Activated naive CD4-positive, alpha-beta T cell treated with anti-CD3 and anti-CD28 coated beads, Interleukin-2, amount 10 ng/mL, durations not matched to agents 7 days and 5 days (primary cell): ENCODE measurements at regions not wholly inside any gene's neighbourhood (a gene's known extent, or its start where the extent isn't known, plus 50 kb on each side); places are given as distances from the start of the nearest gene placed in this dataset.

Source experiments
- CTCF ChIA-PET: fragments of 350-600 bp; sonication (Branson Sonifier 250); formaldehyde crosslinking; loops from one replicate; lab custom pipeline; 2021; ENCODE audit warnings: antibody characterized with exemption; lab: Charles Lee
- DNase-seq: peaks from one replicate; pipeline ENCODE4 v3.0.0-alpha.2; 2020
- H3K27ac Mint-ChIP-seq: one replicate; pipeline ENCODE4 v1.8.0; 2021; ENCODE audit warnings: mild to moderate bottlenecking, moderate library complexity, mixed read lengths
- H3K27me3 Mint-ChIP-seq: one replicate; pipeline ENCODE4 v1.8.0; 2021; ENCODE audit warnings: mild to moderate bottlenecking, mixed read lengths
- H3K36me3 Mint-ChIP-seq: one replicate; pipeline ENCODE4 v1.8.0; 2021; ENCODE audit warnings: mixed read lengths
- H3K4me1 Mint-ChIP-seq: one replicate; pipeline ENCODE4 v1.8.0; 2021; ENCODE audit warnings: mixed read lengths
- H3K4me3 Mint-ChIP-seq: one replicate; pipeline ENCODE4 v1.8.0; 2021; ENCODE audit warnings: mild to moderate bottlenecking, moderate library complexity, mixed read lengths
- H3K9me3 Mint-ChIP-seq: one replicate; pipeline ENCODE4 v1.8.0; 2021; ENCODE audit warnings: mixed read lengths

DNA sequence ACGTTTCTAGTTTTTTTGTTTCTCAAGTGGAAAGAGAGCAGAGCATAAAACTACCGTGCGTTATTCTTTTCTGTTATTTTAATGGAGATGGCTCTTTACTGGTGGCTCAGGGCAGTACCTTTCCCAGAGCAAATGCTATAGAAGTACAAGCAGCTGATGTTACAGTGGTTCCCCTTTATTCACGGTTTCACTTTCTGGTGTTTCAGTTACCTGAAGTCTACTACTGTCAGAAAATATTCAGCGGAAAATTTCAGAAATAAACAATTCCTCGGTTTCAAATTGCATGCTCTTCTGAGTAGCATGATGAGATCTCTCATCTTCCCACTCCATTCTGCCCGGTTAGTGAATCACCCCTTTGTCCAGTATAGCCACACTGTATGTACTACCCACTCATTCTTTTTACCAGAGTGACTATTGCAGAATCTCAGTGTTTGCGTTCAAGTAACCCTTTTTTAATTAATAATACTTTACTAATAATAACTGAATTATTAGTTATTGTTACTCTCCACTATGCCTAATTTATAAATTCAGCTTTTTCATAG lies 597.5 kb upstream of the ROBO2 start:
- DNase-seq = no peak
- Mint-ChIP-seq H3K4me3 (no peak overlapping the region), H3K27ac (no peak overlapping the region), H3K4me1 (no peaks in the 10 kb centered on the region), H3K9me3 (peaks cover 15% of the 10 kb centered on the region), H3K36me3 (no peaks in the 10 kb centered on the region), H3K27me3 (no peaks in the 10 kb centered on the region)
- CTCF ChIA-PET = no interaction called here

DNA sequence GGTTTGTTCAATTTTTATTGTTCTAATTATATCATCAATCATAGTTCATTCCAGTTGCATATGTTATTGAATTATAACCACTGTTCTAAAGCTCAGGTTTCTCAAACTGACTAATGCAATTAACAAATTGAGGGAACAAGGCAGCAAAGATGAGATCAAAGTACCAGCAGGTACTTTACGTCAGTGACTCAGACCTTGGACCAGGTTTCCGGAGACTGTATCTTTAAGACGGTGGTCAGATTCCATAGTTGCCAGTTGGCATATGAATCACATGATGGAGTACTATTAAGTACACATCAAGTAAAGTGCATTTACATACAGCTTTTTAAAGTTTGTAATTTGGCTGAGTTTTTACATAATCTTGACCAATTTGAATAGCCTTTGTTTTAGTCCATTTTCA lies 583.6 kb upstream of the ROBO2 start:
- H3K36me3 Mint-ChIP-seq = no peaks in the 10 kb centered on the region
- H3K9me3 Mint-ChIP-seq = peaks cover 14% of the 10 kb centered on the region
- CTCF ChIA-PET = no interaction called here
- H3K27me3 Mint-ChIP-seq = no peaks in the 10 kb centered on the region
- H3K4me1 Mint-ChIP-seq = no peaks in the 10 kb centered on the region
- DNase-seq = no peak
- H3K4me3 Mint-ChIP-seq = no peak overlapping the region
- no peak overlapping the region for H3K27ac Mint-ChIP-seq

DNA sequence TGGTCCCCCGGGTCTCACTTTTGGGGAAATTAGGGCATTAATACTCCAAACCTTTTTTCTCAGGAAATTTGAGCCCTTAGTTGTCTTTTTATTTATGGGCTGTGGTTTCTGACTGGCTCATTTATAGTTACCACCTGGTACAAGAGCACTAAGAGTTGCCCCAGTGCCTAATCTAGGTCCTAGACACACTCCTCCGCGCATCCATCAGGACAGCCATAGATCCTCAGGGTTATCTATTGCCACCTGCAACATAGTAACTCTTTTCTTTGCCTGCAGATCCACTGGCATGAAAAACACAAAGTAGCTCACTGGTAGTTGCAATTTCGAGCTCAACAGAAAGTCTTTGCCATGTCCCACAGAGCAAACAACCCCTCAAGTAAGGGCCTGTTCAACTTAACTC lies 576.4 kb upstream of the ROBO2 start:
- peaks cover 13% of the 10 kb centered on the region for H3K9me3 Mint-ChIP-seq
- H3K4me1 Mint-ChIP-seq = no peaks in the 10 kb centered on the region
- no peaks in the 10 kb centered on the region for H3K27me3 Mint-ChIP-seq
- H3K4me3 Mint-ChIP-seq = no peak overlapping the region
- no peak for DNase-seq
- H3K36me3 Mint-ChIP-seq = no peaks in the 10 kb centered on the region
- CTCF ChIA-PET = no interaction called here
- no peak overlapping the region for H3K27ac Mint-ChIP-seq

DNA sequence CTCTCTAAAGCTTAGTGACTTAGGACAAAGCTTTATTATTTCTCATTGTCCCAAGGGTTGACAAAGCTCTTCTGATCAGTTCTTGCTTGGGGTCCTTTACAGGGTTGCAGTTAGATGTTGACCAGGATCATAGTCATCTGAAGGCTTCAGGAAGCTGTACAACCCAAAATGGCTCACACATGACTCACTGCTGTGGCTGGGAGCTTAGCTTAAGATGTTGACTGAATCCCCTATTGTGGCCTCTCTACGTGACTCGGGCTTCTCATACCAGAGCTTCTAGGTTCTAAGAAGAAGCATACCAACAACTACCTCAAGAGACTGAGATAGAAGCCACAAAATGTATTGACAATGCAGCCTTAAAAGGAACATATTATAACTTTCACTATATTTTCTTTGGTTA lies 569.6 kb upstream of the ROBO2 start:
- no peak for DNase-seq
- Mint-ChIP-seq H3K9me3 (peaks cover 16% of the 10 kb centered on the region), H3K27ac (no peak overlapping the region), H3K4me3 (no peak overlapping the region), H3K36me3 (no peaks in the 10 kb centered on the region), H3K27me3 (no peaks in the 10 kb centered on the region), H3K4me1 (no peaks in the 10 kb centered on the region)
- CTCF ChIA-PET = no interaction called here

DNA sequence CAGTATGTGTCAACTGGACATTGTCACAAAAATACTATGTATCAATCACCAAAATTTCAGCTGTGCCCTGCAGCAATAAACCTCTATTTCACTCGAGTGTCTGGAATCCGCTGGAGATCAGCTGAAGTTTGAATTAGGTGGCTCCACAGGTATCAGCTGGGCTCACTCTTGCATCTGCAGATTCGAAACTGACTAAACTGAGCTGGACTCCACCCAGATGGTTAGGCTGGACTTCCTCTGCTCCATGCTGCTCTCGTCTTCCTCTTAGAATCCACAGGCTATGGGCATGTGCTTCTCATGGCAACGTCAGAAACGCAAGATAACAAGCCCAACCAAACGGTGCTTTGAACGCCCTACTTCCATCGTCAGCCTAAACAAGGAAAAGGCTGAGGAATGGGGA lies 565.3 kb upstream of the ROBO2 start:
- no peaks in the 10 kb centered on the region for H3K4me1 Mint-ChIP-seq
- H3K27me3 Mint-ChIP-seq = no peaks in the 10 kb centered on the region
- CTCF ChIA-PET = no interaction called here
- no peak overlapping the region for H3K27ac Mint-ChIP-seq
- peaks cover 20% of the 10 kb centered on the region for H3K9me3 Mint-ChIP-seq
- no peak for DNase-seq
- no peaks in the 10 kb centered on the region for H3K36me3 Mint-ChIP-seq
- H3K4me3 Mint-ChIP-seq = no peak overlapping the region

DNA sequence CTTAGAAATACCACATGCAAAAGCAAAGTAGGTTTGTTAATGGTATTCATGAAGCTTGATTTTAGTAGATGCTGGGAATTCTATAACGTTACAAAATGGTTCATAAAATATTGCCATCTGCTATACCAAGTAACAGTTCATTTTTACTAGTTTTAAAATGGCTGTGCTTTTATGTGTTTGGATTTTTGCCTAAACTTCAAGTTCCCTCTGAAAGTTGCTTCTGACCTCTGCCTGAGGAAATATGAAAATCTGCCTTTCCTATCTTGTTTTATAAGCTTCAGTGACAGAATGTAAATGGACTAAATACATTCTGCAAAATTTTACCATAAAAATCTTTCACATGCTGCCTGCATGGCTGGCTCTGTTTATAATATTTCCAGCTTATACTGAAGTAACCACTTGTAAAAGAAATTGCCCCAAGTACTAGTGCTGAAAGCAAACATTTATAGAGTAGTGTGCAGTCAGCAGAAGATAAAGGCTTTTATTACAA lies 560.7 kb upstream of the ROBO2 start:
- CTCF ChIA-PET = no interaction called here
- no peaks in the 10 kb centered on the region for H3K36me3 Mint-ChIP-seq
- no peak overlapping the region for H3K27ac Mint-ChIP-seq
- DNase-seq = no peak
- no peaks in the 10 kb centered on the region for H3K27me3 Mint-ChIP-seq
- H3K4me3 Mint-ChIP-seq = no peak overlapping the region
- H3K9me3 Mint-ChIP-seq = peaks cover 10% of the 10 kb centered on the region
- H3K4me1 Mint-ChIP-seq = no peaks in the 10 kb centered on the region

DNA sequence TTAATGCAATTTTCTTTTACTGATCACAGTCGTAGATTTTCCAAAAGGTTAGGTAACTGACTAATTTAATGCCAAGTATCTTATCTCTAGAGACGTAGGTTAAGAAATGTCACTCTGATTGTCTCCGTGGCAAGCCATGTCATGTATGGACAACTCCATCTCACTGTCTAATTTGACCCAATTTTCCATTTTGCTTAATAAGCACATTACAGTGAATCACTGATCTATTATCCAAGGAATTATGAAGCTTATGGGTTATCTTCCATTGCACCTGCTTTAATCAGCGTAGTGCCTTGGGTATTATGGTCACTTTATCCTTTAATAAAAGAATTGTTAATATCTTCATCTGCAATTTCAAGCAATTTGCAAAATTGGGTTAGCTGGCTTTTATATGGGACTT lies 557.4 kb upstream of the ROBO2 start:
- no peaks in the 10 kb centered on the region for H3K36me3 Mint-ChIP-seq
- CTCF ChIA-PET = no interaction called here
- peaks cover 9% of the 10 kb centered on the region for H3K9me3 Mint-ChIP-seq
- no peaks in the 10 kb centered on the region for H3K4me1 Mint-ChIP-seq
- no peaks in the 10 kb centered on the region for H3K27me3 Mint-ChIP-seq
- no peak for DNase-seq
- no peak overlapping the region for H3K4me3 Mint-ChIP-seq
- H3K27ac Mint-ChIP-seq = no peak overlapping the region

DNA sequence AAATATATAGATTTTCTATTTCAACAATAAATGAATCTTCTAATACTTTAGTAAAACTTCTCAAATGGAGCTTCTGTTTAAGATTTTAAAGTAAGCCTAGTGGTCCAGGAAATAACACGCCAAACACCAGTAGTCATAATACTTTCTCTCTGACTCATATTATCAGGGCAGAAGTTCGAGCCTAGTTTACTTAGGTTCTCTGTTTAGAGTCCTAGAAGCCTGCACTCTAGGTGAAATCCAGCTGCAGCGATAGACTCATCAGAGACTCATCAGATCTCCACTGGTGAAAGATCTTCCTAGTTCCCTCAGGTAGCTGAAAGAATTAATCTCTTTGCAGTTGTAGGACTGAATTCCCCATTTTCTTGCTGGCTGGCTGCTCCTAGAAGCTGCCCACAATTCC lies 552.5 kb upstream of the ROBO2 start:
- no peak for DNase-seq
- no peaks in the 10 kb centered on the region for H3K36me3 Mint-ChIP-seq
- H3K27me3 Mint-ChIP-seq = no peaks in the 10 kb centered on the region
- peaks cover 17% of the 10 kb centered on the region for H3K9me3 Mint-ChIP-seq
- H3K4me1 Mint-ChIP-seq = no peaks in the 10 kb centered on the region
- CTCF ChIA-PET = interaction anchor here (0.6 kb wide), 1 partner anchor 767 kb away, joined by 3 read pairs; no protein-coding TSS in a partner anchor
- H3K27ac Mint-ChIP-seq = no peak overlapping the region
- no peak overlapping the region for H3K4me3 Mint-ChIP-seq

DNA sequence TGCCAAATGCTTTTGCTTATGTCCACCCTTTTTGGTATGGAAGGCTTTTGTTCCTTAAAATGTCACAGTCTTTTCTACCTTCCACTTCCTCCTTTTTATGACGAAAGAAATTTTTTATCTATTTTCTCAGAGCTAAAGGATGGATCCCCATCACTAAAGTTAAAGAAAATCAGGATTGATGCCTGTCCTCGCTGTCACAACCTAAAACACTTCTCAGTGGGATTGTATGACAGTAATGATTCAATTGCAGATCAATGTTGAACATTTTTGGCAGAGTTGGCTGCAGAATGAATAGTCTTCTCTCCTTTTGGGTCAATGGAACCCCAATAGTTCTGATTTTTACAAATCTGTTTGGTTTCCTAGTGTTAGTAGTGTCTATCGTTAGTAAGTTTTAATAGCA lies 549.8 kb upstream of the ROBO2 start:
- CTCF ChIA-PET = no interaction called here
- Mint-ChIP-seq H3K9me3 (peaks cover 16% of the 10 kb centered on the region), H3K4me1 (no peaks in the 10 kb centered on the region), H3K27ac (no peak overlapping the region), H3K27me3 (no peaks in the 10 kb centered on the region), H3K36me3 (no peaks in the 10 kb centered on the region), H3K4me3 (no peak overlapping the region)
- no peak for DNase-seq

DNA sequence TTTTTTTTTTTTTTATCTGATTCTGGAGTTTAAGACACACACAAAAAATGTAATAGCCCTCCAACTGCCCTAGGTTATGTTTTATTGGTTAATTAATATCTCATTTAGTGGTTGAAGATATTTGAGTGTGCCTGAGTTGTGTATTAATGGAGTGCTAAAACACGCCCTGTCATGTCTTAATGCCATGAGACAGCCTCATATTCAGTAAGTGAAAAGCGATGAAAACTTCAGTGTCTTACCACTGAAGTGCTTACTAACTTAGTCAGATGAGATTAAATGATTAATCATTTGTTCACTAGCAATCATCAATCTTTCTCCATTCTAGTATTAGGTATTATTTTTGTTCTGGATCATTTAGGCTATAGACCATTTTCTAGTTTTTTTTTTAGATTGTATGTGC lies 544.7 kb upstream of the ROBO2 start:
- Mint-ChIP-seq H3K36me3 (no peaks in the 10 kb centered on the region), H3K4me3 (no peak overlapping the region), H3K27me3 (no peaks in the 10 kb centered on the region), H3K9me3 (peaks cover 15% of the 10 kb centered on the region), H3K4me1 (no peaks in the 10 kb centered on the region), H3K27ac (no peak overlapping the region)
- CTCF ChIA-PET = no interaction called here
- no peak for DNase-seq

DNA sequence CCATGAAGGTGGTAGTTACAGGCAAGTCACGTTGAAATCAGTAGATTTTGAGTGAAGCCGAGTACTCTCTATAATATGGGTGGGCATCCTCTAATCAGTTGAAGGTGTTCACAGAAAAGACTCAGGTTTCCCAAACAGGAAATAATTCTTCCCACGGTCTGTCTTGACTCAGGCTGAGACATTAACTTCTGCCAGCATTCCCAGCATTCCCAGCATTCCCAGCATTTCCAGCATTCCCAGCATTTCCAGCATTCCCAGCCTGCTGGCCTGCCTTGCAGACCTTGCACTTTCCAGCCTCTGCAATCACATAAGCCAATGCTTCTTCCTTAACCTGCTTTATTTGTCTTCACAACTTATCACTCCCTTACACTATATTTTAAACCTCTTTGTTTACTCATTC lies 542.3 kb upstream of the ROBO2 start:
- CTCF ChIA-PET = no interaction called here
- no peaks in the 10 kb centered on the region for H3K4me1 Mint-ChIP-seq
- H3K9me3 Mint-ChIP-seq = peaks cover 14% of the 10 kb centered on the region
- H3K4me3 Mint-ChIP-seq = no peak overlapping the region
- DNase-seq = no peak
- no peak overlapping the region for H3K27ac Mint-ChIP-seq
- no peaks in the 10 kb centered on the region for H3K36me3 Mint-ChIP-seq
- no peaks in the 10 kb centered on the region for H3K27me3 Mint-ChIP-seq

DNA sequence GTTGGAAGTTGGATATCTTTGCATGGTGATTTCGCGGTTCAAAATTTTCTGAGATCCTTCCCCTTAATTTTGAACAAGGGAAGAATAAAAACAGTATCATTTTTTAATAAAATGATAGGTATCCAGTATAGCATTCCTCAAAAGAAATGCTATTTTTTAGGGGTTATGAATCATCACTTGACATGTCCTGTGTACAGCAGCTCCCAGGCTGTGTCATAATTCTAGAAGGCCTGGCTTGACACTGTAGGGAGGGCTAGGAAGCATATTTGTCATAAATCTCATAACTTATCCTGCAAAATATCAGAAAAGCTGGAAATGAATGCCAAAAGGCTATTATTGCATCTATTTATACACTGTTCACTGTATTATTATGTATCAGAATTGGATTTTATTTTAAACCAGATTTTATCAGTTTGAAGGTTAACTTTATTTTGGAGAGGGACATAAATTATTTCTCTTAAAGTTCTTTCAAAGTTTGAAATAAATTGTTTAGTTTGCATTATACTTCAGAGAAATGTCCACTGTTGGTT lies 539.1 kb upstream of the ROBO2 start:
- CTCF ChIA-PET = no interaction called here
- Mint-ChIP-seq H3K4me3 (no peak overlapping the region), H3K4me1 (no peaks in the 10 kb centered on the region), H3K27ac (no peak overlapping the region), H3K9me3 (peaks cover 17% of the 10 kb centered on the region), H3K36me3 (no peaks in the 10 kb centered on the region), H3K27me3 (no peaks in the 10 kb centered on the region)
- no peak for DNase-seq

DNA sequence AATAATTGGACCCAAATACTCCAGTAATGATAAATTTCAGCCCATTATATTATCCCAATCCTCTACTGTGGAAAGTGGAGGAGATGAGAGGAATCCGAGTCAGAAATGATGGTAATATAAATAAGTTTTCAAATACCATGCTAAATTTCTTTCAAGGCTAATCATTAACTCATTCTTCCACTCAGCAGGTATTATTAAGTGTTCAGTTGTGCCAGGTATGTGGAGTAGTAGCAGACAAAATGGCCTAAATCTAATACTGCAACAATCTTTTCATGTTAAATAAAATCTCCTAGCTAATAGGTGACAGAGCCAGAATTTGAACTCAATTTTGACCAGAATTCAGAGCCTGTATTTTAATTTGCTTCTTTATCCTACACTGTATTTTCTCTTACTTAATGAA lies 538.6 kb upstream of the ROBO2 start:
- H3K36me3 Mint-ChIP-seq = no peaks in the 10 kb centered on the region
- no peak overlapping the region for H3K27ac Mint-ChIP-seq
- H3K4me1 Mint-ChIP-seq = no peaks in the 10 kb centered on the region
- CTCF ChIA-PET = no interaction called here
- H3K27me3 Mint-ChIP-seq = no peaks in the 10 kb centered on the region
- no peak for DNase-seq
- H3K9me3 Mint-ChIP-seq = peaks cover 17% of the 10 kb centered on the region
- no peak overlapping the region for H3K4me3 Mint-ChIP-seq

DNA sequence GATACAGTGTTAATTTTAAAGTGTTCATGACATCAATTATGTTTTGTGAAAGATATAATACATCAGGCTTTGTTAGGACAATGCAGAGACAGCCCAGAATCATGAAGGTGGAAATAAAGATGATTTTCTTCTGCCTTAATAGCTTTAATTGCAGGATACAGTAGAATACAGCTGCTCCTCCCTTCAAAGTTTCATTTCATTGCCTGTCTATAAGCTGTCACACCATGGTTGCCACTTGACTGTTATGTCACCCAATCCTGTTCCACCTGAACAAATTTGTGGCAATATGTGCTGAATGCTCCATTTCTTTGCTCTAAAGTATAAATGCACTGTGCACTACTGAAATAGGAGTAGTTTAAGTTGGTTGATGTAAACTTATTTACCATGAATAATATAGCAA lies 537.8 kb upstream of the ROBO2 start:
- no peak for DNase-seq
- no peaks in the 10 kb centered on the region for H3K4me1 Mint-ChIP-seq
- no peak overlapping the region for H3K27ac Mint-ChIP-seq
- H3K27me3 Mint-ChIP-seq = no peaks in the 10 kb centered on the region
- H3K4me3 Mint-ChIP-seq = no peak overlapping the region
- H3K9me3 Mint-ChIP-seq = peaks cover 13% of the 10 kb centered on the region
- no peaks in the 10 kb centered on the region for H3K36me3 Mint-ChIP-seq
- CTCF ChIA-PET = no interaction called here

DNA sequence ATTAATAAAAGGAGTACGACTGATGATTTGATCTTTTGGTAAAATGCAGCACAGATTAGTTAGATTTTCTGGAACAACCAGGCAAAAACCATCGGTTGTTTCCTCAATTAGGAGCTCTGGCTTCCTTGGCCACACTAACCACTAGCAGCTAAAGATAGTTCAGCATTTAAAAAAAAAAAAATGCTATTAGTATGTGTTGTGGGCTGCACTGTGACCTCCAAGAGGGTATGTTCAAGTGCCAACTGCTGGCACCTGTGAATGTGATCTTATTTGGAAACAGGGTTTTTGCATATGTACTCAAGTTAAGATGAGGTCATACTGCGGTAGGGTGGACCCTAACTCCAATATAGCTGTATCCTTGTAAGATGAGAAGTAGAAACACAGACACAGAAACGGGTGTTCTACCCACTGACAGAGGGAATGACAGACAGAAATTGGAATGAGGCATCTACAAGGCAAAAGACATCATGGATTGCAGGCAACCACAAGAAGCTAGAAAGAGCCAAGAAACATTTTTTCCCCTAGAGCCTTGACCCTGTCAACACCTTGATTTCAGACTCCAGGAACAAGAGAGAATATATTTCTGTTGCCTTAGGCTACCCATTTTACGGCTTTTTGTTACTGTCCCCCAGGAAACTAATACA lies 534.6 kb upstream of the ROBO2 start:
- H3K27me3 Mint-ChIP-seq = no peaks in the 10 kb centered on the region
- no peak overlapping the region for H3K27ac Mint-ChIP-seq
- H3K9me3 Mint-ChIP-seq = peaks cover 10% of the 10 kb centered on the region
- DNase-seq = no peak
- CTCF ChIA-PET = no interaction called here
- H3K36me3 Mint-ChIP-seq = no peaks in the 10 kb centered on the region
- no peaks in the 10 kb centered on the region for H3K4me1 Mint-ChIP-seq
- no peak overlapping the region for H3K4me3 Mint-ChIP-seq
